ENCODE measurements at regions not wholly inside any gene's neighbourhood (a gene's known extent, or its start where the extent isn't known, plus 50 kb on each side); places are given as distances from the start of the nearest gene placed in this dataset.

DNA sequence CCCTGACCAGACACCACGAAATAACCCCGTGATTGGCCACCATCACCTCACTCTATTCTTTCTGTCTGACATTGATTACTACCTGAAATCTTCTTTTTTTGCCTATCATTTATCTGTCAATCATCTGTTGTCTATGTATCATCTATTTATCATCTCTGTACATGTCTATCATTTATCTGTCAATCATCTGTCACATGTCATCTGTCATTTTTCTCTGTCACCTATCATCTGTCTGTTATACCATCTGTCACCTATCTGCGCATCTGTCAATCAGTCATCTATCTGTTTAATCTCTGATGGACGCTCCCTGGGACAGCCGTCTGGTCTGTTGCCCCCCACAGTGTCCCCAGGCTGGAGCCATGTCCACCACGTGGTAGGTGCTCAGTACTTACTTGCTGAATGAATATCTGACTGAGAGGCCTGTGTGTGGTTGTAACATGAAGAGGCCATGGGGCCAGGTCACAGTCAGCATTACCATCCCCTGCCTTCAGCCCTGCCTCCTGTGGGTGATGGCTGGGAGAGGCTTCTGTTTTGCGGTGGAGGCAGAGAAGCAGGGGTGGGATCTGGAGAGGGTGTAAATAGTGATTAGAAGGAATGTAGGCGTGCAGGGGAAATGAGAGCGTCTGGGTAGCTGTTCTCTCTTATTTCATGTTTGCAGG lies 302.7 kb downstream of the QKI start:
- Histone ChIP-seq H3K4me3 (replicated peaks in 1 of 2; ENCODE audit: low read depth in 1 of 2, low read length in 2 of 2) (no peak overlapping the region), H3K27me3 (ENCODE audit: insufficient read depth, low read length) (no peaks in the 10 kb centered on the region), H3K27ac (ENCODE audit: low read depth, low read length) (no peak overlapping the region), H3K79me2 (ENCODE audit: insufficient read depth, low read length) (no peaks in the 10 kb centered on the region), H4K20me1 (ENCODE audit: insufficient read depth) (no peaks in the 10 kb centered on the region), H3K9me3 (ENCODE audit: control insufficient read depth in 1 of 2, insufficient read depth in 1 of 2, low read depth in 1 of 2, low read length in 2 of 2) (no peaks in the 10 kb centered on the region), H3K4me2 (ENCODE audit: low read length) (no peak overlapping the region), H2AFZ (ENCODE audit: low read depth, low read length, poor library complexity, severe bottlenecking) (no peak overlapping the region), H3K9me2 (ENCODE audit: insufficient read depth) (no peaks in the 10 kb centered on the region), H3K9ac (ENCODE audit: low read length) (no peak overlapping the region), H3K36me3 (ENCODE audit: control insufficient read depth in 1 of 2, insufficient read depth in 2 of 2, low read length in 2 of 2) (no peaks in the 10 kb centered on the region), H3K4me1 (ENCODE audit: control insufficient read depth in 1 of 2, insufficient read depth in 2 of 2, low read length in 2 of 2) (no peaks in the 10 kb centered on the region)
- TF ChIP-seq, protein P1, sequence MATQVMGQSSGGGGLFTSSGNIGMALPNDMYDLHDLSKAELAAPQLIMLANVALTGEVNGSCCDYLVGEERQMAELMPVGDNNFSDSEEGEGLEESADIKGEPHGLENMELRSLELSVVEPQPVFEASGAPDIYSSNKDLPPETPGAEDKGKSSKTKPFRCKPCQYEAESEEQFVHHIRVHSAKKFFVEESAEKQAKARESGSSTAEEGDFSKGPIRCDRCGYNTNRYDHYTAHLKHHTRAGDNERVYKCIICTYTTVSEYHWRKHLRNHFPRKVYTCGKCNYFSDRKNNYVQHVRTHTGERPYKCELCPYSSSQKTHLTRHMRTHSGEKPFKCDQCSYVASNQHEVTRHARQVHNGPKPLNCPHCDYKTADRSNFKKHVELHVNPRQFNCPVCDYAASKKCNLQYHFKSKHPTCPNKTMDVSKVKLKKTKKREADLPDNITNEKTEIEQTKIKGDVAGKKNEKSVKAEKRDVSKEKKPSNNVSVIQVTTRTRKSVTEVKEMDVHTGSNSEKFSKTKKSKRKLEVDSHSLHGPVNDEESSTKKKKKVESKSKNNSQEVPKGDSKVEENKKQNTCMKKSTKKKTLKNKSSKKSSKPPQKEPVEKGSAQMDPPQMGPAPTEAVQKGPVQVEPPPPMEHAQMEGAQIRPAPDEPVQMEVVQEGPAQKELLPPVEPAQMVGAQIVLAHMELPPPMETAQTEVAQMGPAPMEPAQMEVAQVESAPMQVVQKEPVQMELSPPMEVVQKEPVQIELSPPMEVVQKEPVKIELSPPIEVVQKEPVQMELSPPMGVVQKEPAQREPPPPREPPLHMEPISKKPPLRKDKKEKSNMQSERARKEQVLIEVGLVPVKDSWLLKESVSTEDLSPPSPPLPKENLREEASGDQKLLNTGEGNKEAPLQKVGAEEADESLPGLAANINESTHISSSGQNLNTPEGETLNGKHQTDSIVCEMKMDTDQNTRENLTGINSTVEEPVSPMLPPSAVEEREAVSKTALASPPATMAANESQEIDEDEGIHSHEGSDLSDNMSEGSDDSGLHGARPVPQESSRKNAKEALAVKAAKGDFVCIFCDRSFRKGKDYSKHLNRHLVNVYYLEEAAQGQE (IDR thresholded peaks at IDR 0.05; ENCODE audit: low read depth), result no peak
- TF ChIP-seq TCF7L2 (IDR thresholded peaks at IDR 0.05; ENCODE audit: borderline replicate concordance, extremely low read depth, insufficient read depth, insufficient read length) (no peak), POLR2A (IDR thresholded peaks at IDR 0.05; ENCODE audit: borderline replicate concordance, extremely low read depth, insufficient read depth, insufficient read length) (no peak), RAD21 (IDR thresholded peaks at IDR 0.05; ENCODE audit: low read depth) (no peak)
- ChIA-PET CTCF (no interaction called here), RAD21 (ENCODE audit: low non-redundant PET in 1 of 2, low total read pairs in 2 of 2, uncharacterized antibody in 2 of 2, unreplicated experiment in 2 of 2) (no interaction called here), POLR2A (no interaction called here)
- ATAC-seq, result no peak
- no peak for DNase-seq (ENCODE audit: low read depth, low spot score)
- intact Hi-C loops (cut with micrococcal nuclease), result no loop called here
- no TSS peak for BruUV-seq (replicated peaks)

DNA sequence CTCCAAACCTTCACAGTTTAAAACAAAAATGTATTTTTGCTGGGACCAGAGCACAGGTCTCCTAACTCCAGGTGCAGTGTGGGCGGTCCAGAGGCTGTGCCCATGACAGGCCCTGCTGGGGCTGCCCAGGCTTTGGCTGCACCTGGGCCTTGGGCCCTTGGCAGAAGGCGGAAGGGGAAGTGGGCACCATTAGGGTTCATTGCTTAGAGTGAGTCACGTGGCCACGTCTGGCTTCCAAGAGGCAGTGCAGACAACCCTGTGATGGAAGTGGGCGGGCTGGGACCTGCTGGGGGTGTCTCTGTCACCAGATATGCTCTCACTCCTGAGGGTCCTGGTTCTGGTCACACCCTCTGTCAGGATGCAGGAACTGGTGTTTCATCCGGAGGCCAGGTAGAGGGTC lies 302.2 kb downstream of the QKI start:
- Histone ChIP-seq H3K9ac (ENCODE audit: low read length) (no peak overlapping the region), H3K9me2 (ENCODE audit: insufficient read depth) (no peaks in the 10 kb centered on the region), H3K9me3 (ENCODE audit: control insufficient read depth in 1 of 2, insufficient read depth in 1 of 2, low read depth in 1 of 2, low read length in 2 of 2) (no peaks in the 10 kb centered on the region), H3K4me2 (ENCODE audit: low read length) (no peak overlapping the region), H2AFZ (ENCODE audit: low read depth, low read length, poor library complexity, severe bottlenecking) (no peak overlapping the region), H3K79me2 (ENCODE audit: insufficient read depth, low read length) (no peaks in the 10 kb centered on the region), H4K20me1 (ENCODE audit: insufficient read depth) (no peaks in the 10 kb centered on the region), H3K36me3 (ENCODE audit: control insufficient read depth in 1 of 2, insufficient read depth in 2 of 2, low read length in 2 of 2) (no peaks in the 10 kb centered on the region), H3K4me3 (replicated peaks in 1 of 2; ENCODE audit: low read depth in 1 of 2, low read length in 2 of 2) (no peak overlapping the region), H3K4me1 (ENCODE audit: control insufficient read depth in 1 of 2, insufficient read depth in 2 of 2, low read length in 2 of 2) (no peaks in the 10 kb centered on the region), H3K27ac (ENCODE audit: low read depth, low read length) (no peak overlapping the region), H3K27me3 (ENCODE audit: insufficient read depth, low read length) (no peaks in the 10 kb centered on the region)
- POLR2A ChIA-PET, result no interaction called here
- intact Hi-C loops (cut with micrococcal nuclease), result no loop called here
- BruUV-seq (replicated peaks), result no TSS peak
- CTCF ChIA-PET, result no interaction called here
- ATAC-seq (no peak), DNase-seq (ENCODE audit: low read depth, low spot score) (no peak)
- RAD21 ChIA-PET (ENCODE audit: low non-redundant PET in 1 of 2, low total read pairs in 2 of 2, uncharacterized antibody in 2 of 2, unreplicated experiment in 2 of 2), result no interaction called here
- TF ChIP-seq SIN3A (IDR thresholded peaks at IDR 0.05; ENCODE audit: low read depth) (no peak), RAD21 (IDR thresholded peaks at IDR 0.05; ENCODE audit: low read depth) (no peak), TCF7L2 (IDR thresholded peaks at IDR 0.05; ENCODE audit: borderline replicate concordance, extremely low read depth, insufficient read depth, insufficient read length) (no peak), FOSL1 (IDR thresholded peaks at IDR 0.05; ENCODE audit: low read depth) (no peak), EGR1 (IDR thresholded peaks at IDR 0.05; ENCODE audit: low read depth) (no peak), ZNF274 (IDR thresholded peaks at IDR 0.05; ENCODE audit: low read depth, low read length) (no peak), ELF1 (IDR thresholded peaks at IDR 0.05; ENCODE audit: borderline replicate concordance, low read depth) (no peak), CEBPB (IDR thresholded peaks at IDR 0.05; ENCODE audit: low read depth) (no peak), EZH2 (IDR thresholded peaks at IDR 0.05) (no peak), SP1 (IDR thresholded peaks at IDR 0.05; ENCODE audit: low read depth) (no peak), ZFX (IDR thresholded peaks at IDR 0.05) (no peak)
- TF ChIP-seq, protein P2, sequence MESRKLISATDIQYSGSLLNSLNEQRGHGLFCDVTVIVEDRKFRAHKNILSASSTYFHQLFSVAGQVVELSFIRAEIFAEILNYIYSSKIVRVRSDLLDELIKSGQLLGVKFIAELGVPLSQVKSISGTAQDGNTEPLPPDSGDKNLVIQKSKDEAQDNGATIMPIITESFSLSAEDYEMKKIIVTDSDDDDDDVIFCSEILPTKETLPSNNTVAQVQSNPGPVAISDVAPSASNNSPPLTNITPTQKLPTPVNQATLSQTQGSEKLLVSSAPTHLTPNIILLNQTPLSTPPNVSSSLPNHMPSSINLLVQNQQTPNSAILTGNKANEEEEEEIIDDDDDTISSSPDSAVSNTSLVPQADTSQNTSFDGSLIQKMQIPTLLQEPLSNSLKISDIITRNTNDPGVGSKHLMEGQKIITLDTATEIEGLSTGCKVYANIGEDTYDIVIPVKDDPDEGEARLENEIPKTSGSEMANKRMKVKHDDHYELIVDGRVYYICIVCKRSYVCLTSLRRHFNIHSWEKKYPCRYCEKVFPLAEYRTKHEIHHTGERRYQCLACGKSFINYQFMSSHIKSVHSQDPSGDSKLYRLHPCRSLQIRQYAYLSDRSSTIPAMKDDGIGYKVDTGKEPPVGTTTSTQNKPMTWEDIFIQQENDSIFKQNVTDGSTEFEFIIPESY (IDR thresholded peaks at IDR 0.05; ENCODE audit: extremely low read depth, insufficient replicate concordance, low read length), result no peak
- TF ChIP-seq, protein P3, sequence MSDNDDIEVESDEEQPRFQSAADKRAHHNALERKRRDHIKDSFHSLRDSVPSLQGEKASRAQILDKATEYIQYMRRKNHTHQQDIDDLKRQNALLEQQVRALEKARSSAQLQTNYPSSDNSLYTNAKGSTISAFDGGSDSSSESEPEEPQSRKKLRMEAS (IDR thresholded peaks at IDR 0.05), result no peak
